PC-3 (cell line): ENCODE measurements at regions not wholly inside any gene's neighbourhood (a gene's known extent, or its start where the extent isn't known, plus 50 kb on each side); places are given as distances from the start of the nearest gene placed in this dataset.

Source experiments
- ATAC-seq: fragments of 200-7000 bp; cut with Tn5 transposase; 2 replicates; pipeline ENCODE4 v1.9.1; 2020; ENCODE audit warnings: mild to moderate bottlenecking, moderate library complexity
- BruUV-seq: library from RNA; stranded (reverse); fragments of 400-500 nt; replicated peaks from 2 replicates; lab custom pipeline; 2021; lab: Mats Ljungman, UMichigan
- CTCF ChIA-PET: fragments of 300-600 bp; sonication (Branson Sonifier 250); formaldehyde crosslinking; loops from one replicate; lab custom pipeline; 2022; ENCODE audit warnings: antibody characterized with exemption; lab: Charles Lee
- POLR2A ChIA-PET: fragments of 300-600 bp; sonication (Branson Sonifier 250); formaldehyde crosslinking; loops from one replicate; lab custom pipeline; 2022; ENCODE audit warnings: antibody characterized with exemption; ENCODE audit not compliant: unreplicated experiment; lab: Charles Lee
- DNase-seq: peaks from one replicate; pipeline ENCODE4 v3.0.0-alpha.2; 2015
- H2AFZ ChIP-seq: fragments of 300-600 bp; sonication (generic); 2 replicates; pipeline ENCODE4 v1.6.0; 2016; ENCODE audit warnings: antibody characterized with exemption, low read length
- H3F3A ChIP-seq: fragments of 300-600 bp; sonication (generic); one replicate; pipeline ENCODE4 v1.6.0; 2017; ENCODE audit warnings: antibody characterized with exemption, low read length, control low read depth, mild to moderate bottlenecking; ENCODE audit not compliant: unreplicated experiment
- H3K27ac ChIP-seq: fragments of 300-600 bp; sonication (generic); 2 replicates; pipeline ENCODE4 v1.5.1; 2016; ENCODE audit warnings: mild to moderate bottlenecking, low read length
- H3K27me3 ChIP-seq: fragments of 300-600 bp; sonication (generic); 2 replicates; pipeline ENCODE4 v1.6.1; 2016; ENCODE audit warnings: low read length, mixed read lengths
- H3K36me3 ChIP-seq: fragments of 300-600 bp; sonication (generic); 2 replicates; pipeline ENCODE4 v1.6.1; 2016; ENCODE audit warnings: low read depth, mixed run types, low read length, mixed read lengths
- H3K4me1 ChIP-seq: fragments of 300-600 bp; sonication (generic); 2 replicates; pipeline ENCODE4 v1.5.1; 2016; ENCODE audit warnings: low read length; ENCODE audit not compliant: insufficient read depth
- H3K4me2 ChIP-seq: fragments of 300-600 bp; sonication (generic); 2 replicates; pipeline ENCODE4 v1.6.0; 2016; ENCODE audit warnings: low read length
- H3K4me3 ChIP-seq: fragments of 300-600 bp; sonication (generic); 2 replicates; pipeline ENCODE4 v1.5.1; 2016; ENCODE audit warnings: mild to moderate bottlenecking, low read length, mixed read lengths
- H3K79me2 ChIP-seq: fragments of 300-600 bp; sonication (generic); 2 replicates; pipeline ENCODE4 v1.6.1; 2017; ENCODE audit warnings: low read length, mixed read lengths
- H3K9ac ChIP-seq: fragments of 300-600 bp; sonication (generic); 2 replicates; pipeline ENCODE4 v1.6.0; 2016; ENCODE audit warnings: mild to moderate bottlenecking, low read length
- H3K9me2 ChIP-seq: fragments of 300-600 bp; sonication (generic); replicated peaks from 2 replicates; pipeline ENCODE4 v1.6.1; 2016; ENCODE audit warnings: mixed run types, low read length, mixed read lengths
- H3K9me3 ChIP-seq: fragments of 300-600 bp; sonication (generic); 2 replicates; pipeline ENCODE4 v1.6.1; 2016; ENCODE audit warnings: low read length, mixed read lengths
- H4K20me1 ChIP-seq: fragments of 300-600 bp; sonication (generic); 2 replicates; pipeline ENCODE4 v1.6.1; 2016; ENCODE audit warnings: low read length, mixed read lengths
- CTCF ChIP-seq: fragments of 300-600 bp; sonication (generic); conservative IDR thresholded peaks from 2 replicates; pipeline ENCODE4 v1.5.1; 2017; ENCODE audit warnings: antibody characterized with exemption, low read depth, mild to moderate bottlenecking, low read length
- EZH2 ChIP-seq: fragments of 300-600 bp; sonication (generic); IDR thresholded peaks from one replicate; pipeline ENCODE4 v1.6.1; 2017; ENCODE audit warnings: antibody characterized with exemption, mild to moderate bottlenecking, low read length; ENCODE audit not compliant: unreplicated experiment
- EZH2phosphoT487 ChIP-seq: fragments of 300-600 bp; sonication (generic); IDR thresholded peaks from 2 replicates; pipeline ENCODE4 v1.6.1; 2018; ENCODE audit warnings: mild to moderate bottlenecking, antibody characterized with exemption, low read length, borderline replicate concordance
- intact Hi-C: fragments of 100-400 bp; cut with micrococcal nuclease; formaldehyde crosslinking; loops from 2 replicates; pipeline ENCODE4 v1.9.0; 2023

- BruUV-seq: no TSS peak
- DNase-seq (no peak), ATAC-seq (no peak)
- Histone ChIP-seq H2AFZ (no peak overlapping the region), H3K4me3 (no peak overlapping the region), H3K9ac (no peak overlapping the region), H4K20me1 (no peaks in the 10 kb centered on the region), H3K9me3 (peaks cover 3% of the 10 kb centered on the region; the same call in 1 of the 2 replicates), H3K9me2 (no peaks in the 10 kb centered on the region), H3K27me3 (no peaks in the 10 kb centered on the region), H3K4me2 (no peak overlapping the region), H3K79me2 (no peaks in the 10 kb centered on the region), H3K27ac (no peak overlapping the region), H3K36me3 (no peaks in the 10 kb centered on the region), H3F3A (no peaks in the 10 kb centered on the region), H3K4me1 (no peaks in the 10 kb centered on the region)
- TF ChIP-seq EZH2phosphoT487: no peak
- no peak for TF ChIP-seq EZH2
- intact Hi-C loops: no loop called here
- ChIA-PET CTCF (no interaction called here), POLR2A (no interaction called here)
Measured at GRCh38 chr10:53744176-53744575, 971.6 kb upstream of the MBL2 start.

GRCh38 chr10:53737132-53737531, 964.5 kb upstream of the MBL2 start:
- H4K20me1 ChIP-seq: no peaks in the 10 kb centered on the region
- H3K27ac ChIP-seq: no peak overlapping the region
- intact Hi-C loops: no loop called here
- H3K4me2 ChIP-seq: no peak overlapping the region
- H3K4me1 ChIP-seq: no peaks in the 10 kb centered on the region
- H3F3A ChIP-seq: no peaks in the 10 kb centered on the region
- ChIA-PET CTCF (no interaction called here), POLR2A (no interaction called here)
- H3K4me3 ChIP-seq: no peak overlapping the region
- ATAC-seq: no peak
- H3K27me3 ChIP-seq: no peaks in the 10 kb centered on the region
- H3K36me3 ChIP-seq: no peaks in the 10 kb centered on the region
- no peak for TF ChIP-seq EZH2
- TF ChIP-seq CTCF: no peak
- TF ChIP-seq EZH2phosphoT487: no peak
- no peaks in the 10 kb centered on the region for H3K9me2 ChIP-seq
- no peaks in the 10 kb centered on the region for H3K79me2 ChIP-seq
- 0 out of 2 replicates have a peak, but pooled peaks cover 4% of the 10 kb centered on the region for H3K9me3 ChIP-seq
- BruUV-seq: no TSS peak
- H2AFZ ChIP-seq: no peak overlapping the region
- DNase-seq: no peak
- no peak overlapping the region for H3K9ac ChIP-seq

- Histone ChIP-seq H3K9me3 (no peaks in the 10 kb centered on the region), H3K4me1 (no peaks in the 10 kb centered on the region), H4K20me1 (no peaks in the 10 kb centered on the region), H3K9ac (no peak overlapping the region), H3K36me3 (no peaks in the 10 kb centered on the region), H3K79me2 (no peaks in the 10 kb centered on the region), H3K4me3 (no peak overlapping the region), H3K4me2 (no peak overlapping the region), H2AFZ (no peak overlapping the region), H3F3A (no peaks in the 10 kb centered on the region), H3K27me3 (no peaks in the 10 kb centered on the region), H3K27ac (no peak overlapping the region), H3K9me2 (no peaks in the 10 kb centered on the region)
- intact Hi-C loops: no loop called here
- ChIA-PET POLR2A (no interaction called here), CTCF (no interaction called here)
- TF ChIP-seq EZH2phosphoT487: no peak
- BruUV-seq: no TSS peak
- no peak for DNase-seq
- ATAC-seq: no peak
Measured at GRCh38 chr10:53726921-53727320, 954.3 kb upstream of the MBL2 start.

DNA sequence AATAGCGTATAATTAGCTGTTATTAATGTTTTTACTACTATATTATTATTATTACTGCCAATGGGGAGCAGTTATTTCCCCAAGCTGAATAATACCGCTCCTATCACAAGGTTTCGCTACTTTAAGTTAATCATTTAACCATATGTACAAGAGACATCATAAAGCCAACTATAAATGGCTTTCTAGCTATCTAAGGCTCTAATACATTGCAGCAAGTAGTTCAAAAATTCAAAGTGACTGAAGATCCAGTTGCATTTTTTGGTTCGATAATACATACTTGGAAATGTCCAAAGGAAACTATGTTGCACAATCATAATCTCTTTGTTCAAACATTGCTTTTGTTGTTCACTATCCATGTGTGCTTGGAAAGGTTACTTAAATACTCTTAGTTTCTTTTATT, 952.0 kb upstream of the MBL2 start:
- ChIA-PET CTCF (no interaction called here), POLR2A (no interaction called here)
- DNase-seq (no peak), ATAC-seq (no peak)
- no peaks in the 10 kb centered on the region for H3K4me1 ChIP-seq
- no peak overlapping the region for H3K27ac ChIP-seq
- H3K79me2 ChIP-seq: no peaks in the 10 kb centered on the region
- H3K4me3 ChIP-seq: no peak overlapping the region
- BruUV-seq: no TSS peak
- H3K9me2 ChIP-seq: no peaks in the 10 kb centered on the region
- H3K9me3 ChIP-seq: no peaks in the 10 kb centered on the region
- no peaks in the 10 kb centered on the region for H4K20me1 ChIP-seq
- no peak overlapping the region for H3K4me2 ChIP-seq
- H3K36me3 ChIP-seq: no peaks in the 10 kb centered on the region
- no peaks in the 10 kb centered on the region for H3K27me3 ChIP-seq
- TF ChIP-seq EZH2phosphoT487: no peak
- no peak for TF ChIP-seq CTCF
- no peak for TF ChIP-seq EZH2
- H3K9ac ChIP-seq: no peak overlapping the region
- H2AFZ ChIP-seq: no peak overlapping the region
- intact Hi-C loops: no loop called here
- no peaks in the 10 kb centered on the region for H3F3A ChIP-seq
